Fibroblast of lung (primary cell): ENCODE measurements at regions not wholly inside any gene's neighbourhood (a gene's known extent, or its start where the extent isn't known, plus 50 kb on each side); places are given as distances from the start of the nearest gene placed in this dataset.

ENCODE experiments used
- DNase-seq, 2 donors: peaks; one replicate each; pipeline versions ENCODE4 v3.0.0 to v3.0.0-alpha.2; 2010; ENCODE audit warnings: low read depth in 2 of 2
- H2AFZ ChIP-seq: 2 replicates; pipeline ENCODE4 v1.5.1; 2012; ENCODE audit warnings: low read length, control low read depth, inconsistent platforms
- H3K27ac ChIP-seq: 2 replicates; pipeline ENCODE4 v1.5.1; 2011; ENCODE audit warnings: low read length, control low read depth; ENCODE audit not compliant: insufficient read depth
- H3K27me3 ChIP-seq: 2 replicates; pipeline ENCODE4 v1.5.1; 2011; ENCODE audit warnings: mild to moderate bottlenecking, low read length; ENCODE audit not compliant: control insufficient read depth, insufficient read depth
- H3K36me3 ChIP-seq: 2 replicates; pipeline ENCODE4 v1.5.1; 2011; ENCODE audit warnings: low read length; ENCODE audit not compliant: control insufficient read depth, insufficient read depth
- H3K4me1 ChIP-seq: 2 replicates; pipeline ENCODE4 v1.5.1; 2011; ENCODE audit warnings: low read length; ENCODE audit not compliant: control insufficient read depth, insufficient read depth; ENCODE audit errors: extremely low read depth
- H3K4me2 ChIP-seq: 2 replicates; pipeline ENCODE4 v1.5.1; 2011; ENCODE audit warnings: low read length, control low read depth; ENCODE audit not compliant: insufficient read depth; ENCODE audit errors: extremely low read depth
- H3K4me3 ChIP-seq, 4 experiments: fragments of 200-600 bp in 1 of 4; sonication (generic) in 1 of 4; replicated peaks in 1 of 4; 2 replicates each; pipeline ENCODE4 v1.5.1; 2011 to 2016; ENCODE audit warnings: low read length in 4 of 4, low read depth in 3 of 4, mild to moderate bottlenecking in 3 of 4, control low read depth in 2 of 4, inconsistent platforms in 1 of 4, mixed read lengths in 1 of 4; ENCODE audit not compliant: insufficient read depth in 1 of 4; ENCODE audit errors: control extremely low read depth in 1 of 4
- H3K79me2 ChIP-seq: 2 replicates; pipeline ENCODE4 v1.5.1; 2012; ENCODE audit warnings: mild to moderate bottlenecking, low read length, inconsistent platforms; ENCODE audit not compliant: control insufficient read depth, insufficient read depth
- H3K9ac ChIP-seq: 2 replicates; pipeline ENCODE4 v1.5.1; 2011; ENCODE audit warnings: mild to moderate bottlenecking, low read length, control low read depth; ENCODE audit not compliant: insufficient read depth
- H3K9me3 ChIP-seq: 2 replicates; pipeline ENCODE4 v1.5.1; 2012; ENCODE audit warnings: low read depth, low read length; ENCODE audit not compliant: control insufficient read depth, insufficient read depth
- H4K20me1 ChIP-seq: 2 replicates; pipeline ENCODE4 v1.5.1; 2011; ENCODE audit warnings: low read length; ENCODE audit not compliant: control insufficient read depth, insufficient read depth; ENCODE audit errors: extremely low read depth
- CTCF ChIP-seq, 2 donors: IDR thresholded peaks in 1 of 2; conservative IDR thresholded peaks in 1 of 2; 1 replicate in 1 of 2; 2 replicates in 1 of 2; pipeline ENCODE4 v1.5.1; 2011 to 2012; ENCODE audit warnings: low read length in 2 of 2, control low read depth in 1 of 2, inconsistent platforms in 1 of 2, low read depth in 1 of 2, mild to moderate bottlenecking in 1 of 2
- EZH2 ChIP-seq: IDR thresholded peaks from 2 replicates; pipeline ENCODE4 v1.5.1; 2012; ENCODE audit warnings: low read length, control low read depth, mild to moderate bottlenecking; ENCODE audit errors: missing control alignments

GRCh38 chr4:64893205-64893604, 484.0 kb upstream of the TECRL start:
- no peak overlapping the region for H2AFZ ChIP-seq
- H4K20me1 ChIP-seq, result no peaks in the 10 kb centered on the region
- H3K9ac ChIP-seq, result no peak overlapping the region
- H3K9me3 ChIP-seq, result no peaks in the 10 kb centered on the region
- H3K27ac ChIP-seq, result no peak overlapping the region
- no peak for DNase-seq
- no peaks in the 10 kb centered on the region for H3K36me3 ChIP-seq
- H3K4me2 ChIP-seq, result no peak overlapping the region
- TF ChIP-seq CTCF (conservative IDR thresholded peaks at IDR 0.05 in 1 of 2, IDR thresholded peaks at IDR 0.05 in 1 of 2; ENCODE audit: low read depth in 1 of 2, low read length in 2 of 2) (no peak), EZH2 (no peak)
- no peak overlapping the region for H3K4me3 ChIP-seq
- H3K4me1 ChIP-seq, result no peaks in the 10 kb centered on the region
- H3K79me2 ChIP-seq, result no peaks in the 10 kb centered on the region
- H3K27me3 ChIP-seq, result no peaks in the 10 kb centered on the region

- TF ChIP-seq CTCF (conservative IDR thresholded peaks at IDR 0.05 in 1 of 2, IDR thresholded peaks at IDR 0.05 in 1 of 2; ENCODE audit: low read depth in 1 of 2, low read length in 2 of 2) (no peak), EZH2 (no peak)
- Histone ChIP-seq H3K27me3 (no peaks in the 10 kb centered on the region), H2AFZ (no peak overlapping the region)
These were observed 480.8 kb upstream of the TECRL start for GRCh38 chr4:64889906-64890610.

GRCh38 chr4:64883087-64883807, 474.0 kb upstream of the TECRL start:
- H3K4me1 ChIP-seq, result no peaks in the 10 kb centered on the region
- no peaks in the 10 kb centered on the region for H3K27me3 ChIP-seq
- H2AFZ ChIP-seq, result no peak overlapping the region
- H4K20me1 ChIP-seq, result no peaks in the 10 kb centered on the region
- TF ChIP-seq EZH2, result no peak
- TF ChIP-seq CTCF (conservative IDR thresholded peaks at IDR 0.05 in 1 of 2, IDR thresholded peaks at IDR 0.05 in 1 of 2; ENCODE audit: low read depth in 1 of 2, low read length in 2 of 2), result no peak
- H3K4me3 ChIP-seq, result no peak overlapping the region
- no peak overlapping the region for H3K27ac ChIP-seq
- H3K79me2 ChIP-seq, result no peaks in the 10 kb centered on the region
- DNase-seq, result no peak
- H3K4me2 ChIP-seq, result no peak overlapping the region
- H3K9me3 ChIP-seq, result no peaks in the 10 kb centered on the region
- no peaks in the 10 kb centered on the region for H3K36me3 ChIP-seq
- H3K9ac ChIP-seq, result no peak overlapping the region

More at GRCh38 chr4:64889906-64890610, 480.8 kb upstream of the TECRL start:
- no peak overlapping the region for H3K4me2 ChIP-seq
- H4K20me1 ChIP-seq, result no peaks in the 10 kb centered on the region
- H3K4me1 ChIP-seq, result no peaks in the 10 kb centered on the region
- no peaks in the 10 kb centered on the region for H3K36me3 ChIP-seq
- DNase-seq, result peak in 1 of 2 donors; percentile 47
- H3K9ac ChIP-seq, result no peak overlapping the region
- H3K4me3 ChIP-seq, result no peak overlapping the region
- no peak overlapping the region for H3K27ac ChIP-seq
- no peaks in the 10 kb centered on the region for H3K79me2 ChIP-seq
- no peaks in the 10 kb centered on the region for H3K9me3 ChIP-seq
